PFSK-1 (cell line): ENCODE measurements at regions not wholly inside any gene's neighbourhood (a gene's known extent, or its start where the extent isn't known, plus 50 kb on each side); places are given as distances from the start of the nearest gene placed in this dataset.

ENCODE experiments used
- POLR2AphosphoS5 ChIP-seq: IDR thresholded peaks from 2 replicates; pipeline ENCODE4 v1.6.1; 2012; ENCODE audit warnings: low read depth, mild to moderate bottlenecking, control low read depth, low read length, moderate library complexity
- SIN3A ChIP-seq: IDR thresholded peaks from 2 replicates; pipeline ENCODE4 v1.6.1; 2012; ENCODE audit warnings: mild to moderate bottlenecking, low read length, moderate library complexity, borderline replicate concordance; ENCODE audit not compliant: insufficient read depth
- TF ChIP-seq, protein P1 (sequence below), 2 experiments: IDR thresholded peaks; 2 replicates each; pipeline versions ENCODE4 v1.6.1 to v1.8.0; 2011 to 2012; ENCODE audit warnings: low read depth in 2 of 2, low read length in 2 of 2, control low read depth in 1 of 2, inconsistent platforms in 1 of 2, mild to moderate bottlenecking in 1 of 2, moderate library complexity in 1 of 2; ENCODE audit not compliant: insufficient read depth in 1 of 2

DNA sequence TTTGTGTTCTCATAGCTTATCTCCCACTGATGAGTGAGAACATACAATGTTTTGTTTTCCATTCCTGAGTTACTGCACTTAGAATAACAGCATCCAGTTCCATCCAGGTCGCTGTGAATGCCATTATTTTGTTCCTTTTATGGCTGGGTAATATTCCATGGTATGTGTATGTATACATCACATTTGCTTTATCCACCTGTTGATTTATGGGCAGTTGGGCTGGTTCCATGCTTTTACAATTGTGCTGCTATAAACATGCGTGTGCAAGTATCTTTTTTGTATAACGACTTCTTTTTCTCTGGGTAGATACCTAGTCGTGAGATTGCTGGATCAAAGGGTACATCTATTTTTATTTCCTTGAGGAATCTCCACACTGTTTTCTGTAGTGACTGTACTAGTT is 74.8 kb downstream of the ZNF280B start:
- TF ChIP-seq POLR2AphosphoS5 (no peak), SIN3A (no peak)
- TF ChIP-seq, protein P1, sequence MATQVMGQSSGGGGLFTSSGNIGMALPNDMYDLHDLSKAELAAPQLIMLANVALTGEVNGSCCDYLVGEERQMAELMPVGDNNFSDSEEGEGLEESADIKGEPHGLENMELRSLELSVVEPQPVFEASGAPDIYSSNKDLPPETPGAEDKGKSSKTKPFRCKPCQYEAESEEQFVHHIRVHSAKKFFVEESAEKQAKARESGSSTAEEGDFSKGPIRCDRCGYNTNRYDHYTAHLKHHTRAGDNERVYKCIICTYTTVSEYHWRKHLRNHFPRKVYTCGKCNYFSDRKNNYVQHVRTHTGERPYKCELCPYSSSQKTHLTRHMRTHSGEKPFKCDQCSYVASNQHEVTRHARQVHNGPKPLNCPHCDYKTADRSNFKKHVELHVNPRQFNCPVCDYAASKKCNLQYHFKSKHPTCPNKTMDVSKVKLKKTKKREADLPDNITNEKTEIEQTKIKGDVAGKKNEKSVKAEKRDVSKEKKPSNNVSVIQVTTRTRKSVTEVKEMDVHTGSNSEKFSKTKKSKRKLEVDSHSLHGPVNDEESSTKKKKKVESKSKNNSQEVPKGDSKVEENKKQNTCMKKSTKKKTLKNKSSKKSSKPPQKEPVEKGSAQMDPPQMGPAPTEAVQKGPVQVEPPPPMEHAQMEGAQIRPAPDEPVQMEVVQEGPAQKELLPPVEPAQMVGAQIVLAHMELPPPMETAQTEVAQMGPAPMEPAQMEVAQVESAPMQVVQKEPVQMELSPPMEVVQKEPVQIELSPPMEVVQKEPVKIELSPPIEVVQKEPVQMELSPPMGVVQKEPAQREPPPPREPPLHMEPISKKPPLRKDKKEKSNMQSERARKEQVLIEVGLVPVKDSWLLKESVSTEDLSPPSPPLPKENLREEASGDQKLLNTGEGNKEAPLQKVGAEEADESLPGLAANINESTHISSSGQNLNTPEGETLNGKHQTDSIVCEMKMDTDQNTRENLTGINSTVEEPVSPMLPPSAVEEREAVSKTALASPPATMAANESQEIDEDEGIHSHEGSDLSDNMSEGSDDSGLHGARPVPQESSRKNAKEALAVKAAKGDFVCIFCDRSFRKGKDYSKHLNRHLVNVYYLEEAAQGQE (IDR thresholded peaks at IDR 0.05; ENCODE audit: insufficient read depth in 1 of 2, low read depth in 2 of 2, low read length in 2 of 2): no peak
